Mononuclear cell (primary cell): ENCODE measurements at regions not wholly inside any gene's neighbourhood (a gene's known extent, or its start where the extent isn't known, plus 50 kb on each side); places are given as distances from the start of the nearest gene placed in this dataset.

Source experiments
- H3K27me3 ChIP-seq: 2 replicates; pipeline ENCODE4 v1.6.0; 2011; ENCODE audit warnings: low read length, control low read depth; ENCODE audit not compliant: insufficient read depth
- H3K4me1 ChIP-seq: 2 replicates; pipeline ENCODE4 v1.5.1; 2011; ENCODE audit warnings: mild to moderate bottlenecking, low read length, control low read depth; ENCODE audit not compliant: insufficient read depth
- H3K4me3 ChIP-seq: 2 replicates; pipeline ENCODE4 v1.5.1; 2011; ENCODE audit warnings: mild to moderate bottlenecking, low read length, moderate library complexity
- H3K9me3 ChIP-seq: 2 replicates; pipeline ENCODE4 v1.5.1; 2011; ENCODE audit warnings: low read depth, mild to moderate bottlenecking, control low read depth, low read length

DNA sequence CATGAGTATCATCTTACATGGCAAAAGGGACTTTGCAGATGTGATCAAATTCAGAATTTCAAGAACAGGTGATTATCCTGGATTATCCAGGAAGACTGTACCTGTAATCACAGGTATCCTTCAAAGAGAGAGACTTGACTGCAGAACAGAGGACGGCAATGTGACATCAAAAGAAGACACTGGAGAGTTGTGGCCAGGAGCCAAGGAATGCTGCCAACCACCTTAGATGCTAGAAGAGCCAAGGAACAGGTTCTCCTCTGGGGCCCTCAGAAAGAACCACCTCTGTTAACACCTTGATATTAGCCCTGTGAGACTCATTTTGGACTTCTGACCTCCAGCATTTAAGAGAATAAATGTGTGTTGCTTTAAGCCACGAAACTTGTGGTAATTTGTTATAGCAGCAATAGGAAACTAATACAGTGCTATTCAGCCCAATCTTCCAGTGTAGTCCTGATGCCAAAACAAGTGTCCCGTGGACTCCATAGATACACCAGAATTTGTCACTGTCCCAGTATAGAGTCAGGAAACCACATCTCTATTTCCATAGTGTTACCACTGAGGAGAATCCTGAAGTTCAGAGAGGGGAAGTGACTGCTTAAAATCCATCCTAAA lies 330.6 kb upstream of the TLE3 start:
- Histone ChIP-seq H3K27me3 (no peaks in the 10 kb centered on the region), H3K9me3 (no peaks in the 10 kb centered on the region), H3K4me1 (peaks cover 29% of the 10 kb centered on the region), H3K4me3 (no peak overlapping the region)

DNA sequence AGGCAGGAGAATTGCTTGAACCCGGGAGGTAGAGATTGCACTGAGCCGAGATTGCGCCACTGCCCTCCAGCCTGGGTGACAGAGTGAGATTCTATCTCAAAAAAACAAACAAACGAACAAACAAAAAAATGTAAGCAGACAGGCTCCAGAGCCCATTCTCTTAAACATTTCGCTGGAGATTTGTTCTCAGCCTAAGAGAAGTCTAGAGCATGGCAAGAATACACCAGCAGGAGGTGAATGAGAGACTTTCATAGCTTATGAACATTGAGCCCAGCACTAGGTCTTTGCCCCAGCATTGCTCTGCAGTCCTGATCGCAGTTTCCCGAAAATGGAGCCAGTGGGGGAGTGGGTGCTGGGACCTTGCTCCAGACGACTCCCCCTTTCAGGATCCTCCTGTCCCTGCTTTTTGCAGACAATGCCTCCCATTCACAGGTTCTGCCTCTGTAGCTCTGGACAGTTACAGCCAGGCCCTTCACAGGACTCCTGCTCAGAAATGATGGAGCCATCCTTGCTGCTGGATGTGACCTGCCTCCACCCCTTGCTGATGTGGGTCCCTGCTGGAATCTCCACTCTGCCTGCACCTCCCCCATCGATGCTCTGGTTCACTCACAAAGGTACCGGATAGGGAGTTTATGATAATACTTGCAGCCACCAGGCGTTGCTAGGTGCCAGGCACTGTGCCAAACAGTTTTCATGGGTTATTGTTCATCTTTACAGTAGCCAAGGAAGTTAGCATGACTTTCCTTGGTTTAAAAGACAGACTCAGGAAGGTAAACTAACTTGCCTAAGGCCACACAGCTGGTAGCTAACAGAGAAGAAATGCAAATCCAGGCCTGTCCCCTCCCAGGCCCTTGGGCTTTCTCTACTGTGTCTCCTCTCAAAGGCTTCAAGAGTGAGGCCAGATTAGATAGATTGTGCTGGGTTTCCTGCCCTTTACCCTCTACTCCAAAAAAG lies 329.7 kb upstream of the TLE3 start:
- Histone ChIP-seq H3K9me3 (no peaks in the 10 kb centered on the region), H3K4me3 (no peak overlapping the region), H3K27me3 (no peaks in the 10 kb centered on the region), H3K4me1 (peaks cover 24% of the 10 kb centered on the region)

DNA sequence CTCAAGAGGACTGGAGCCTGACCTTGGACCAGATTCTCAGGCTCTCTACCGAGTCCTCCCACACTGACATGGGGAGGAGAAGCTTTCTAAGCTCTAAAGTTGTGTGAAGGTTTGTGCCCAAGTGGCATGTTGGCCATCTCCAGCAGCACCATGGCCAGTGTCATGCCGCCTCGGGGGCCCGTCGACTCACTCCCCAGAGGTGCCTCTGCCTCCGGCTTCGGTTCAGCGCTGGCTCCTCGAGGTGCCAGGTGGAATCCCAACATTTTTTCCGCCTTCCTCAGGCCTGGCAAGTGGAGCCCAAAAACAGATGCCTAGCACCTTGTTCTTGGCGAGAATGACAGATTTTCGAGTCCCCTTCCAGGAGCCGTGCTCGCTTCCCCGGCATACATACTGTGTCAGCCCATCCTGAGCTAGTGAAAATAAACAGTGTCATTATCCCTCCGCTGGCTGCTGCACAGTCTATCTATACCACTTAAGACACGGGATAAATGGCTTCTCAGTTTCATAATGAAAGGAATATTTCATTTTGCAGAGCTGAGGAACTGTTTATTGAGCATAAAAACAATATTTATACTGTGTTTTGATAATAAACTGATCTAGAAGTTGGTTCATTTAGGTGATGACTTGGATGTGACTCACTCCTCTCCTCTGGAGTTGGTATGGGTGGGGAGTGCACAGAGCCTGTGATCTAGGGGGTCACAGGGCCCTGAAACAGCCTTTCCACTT lies 328.5 kb upstream of the TLE3 start:
- no peaks in the 10 kb centered on the region for H3K27me3 ChIP-seq
- peaks cover 15% of the 10 kb centered on the region for H3K4me1 ChIP-seq
- no peaks in the 10 kb centered on the region for H3K9me3 ChIP-seq
- no peak overlapping the region for H3K4me3 ChIP-seq

DNA sequence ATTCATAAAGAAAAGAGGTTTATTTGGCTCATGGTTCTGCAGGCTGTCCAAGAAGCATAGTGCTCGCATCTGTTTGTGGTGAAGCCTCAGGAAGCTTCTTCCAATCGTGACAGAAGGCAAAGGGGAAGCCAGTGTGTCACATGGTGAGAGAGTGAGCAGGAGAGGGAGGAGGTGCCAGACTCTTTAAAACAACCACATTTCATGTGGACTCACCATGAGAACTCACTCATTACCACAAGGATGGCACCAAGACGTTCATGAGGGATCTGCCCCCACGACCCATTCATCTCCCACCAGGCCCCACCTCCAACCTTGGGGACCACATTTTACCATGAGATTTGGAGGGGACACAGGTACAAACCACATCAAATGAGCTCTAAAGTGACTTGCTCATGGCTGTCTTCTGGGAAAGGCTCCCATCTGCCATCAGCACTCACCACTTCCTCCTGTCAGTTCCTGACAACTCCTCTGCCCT lies 327.3 kb upstream of the TLE3 start:
- Histone ChIP-seq H3K27me3 (no peaks in the 10 kb centered on the region), H3K9me3 (no peaks in the 10 kb centered on the region), H3K4me1 (peaks cover 15% of the 10 kb centered on the region), H3K4me3 (no peak overlapping the region)

DNA sequence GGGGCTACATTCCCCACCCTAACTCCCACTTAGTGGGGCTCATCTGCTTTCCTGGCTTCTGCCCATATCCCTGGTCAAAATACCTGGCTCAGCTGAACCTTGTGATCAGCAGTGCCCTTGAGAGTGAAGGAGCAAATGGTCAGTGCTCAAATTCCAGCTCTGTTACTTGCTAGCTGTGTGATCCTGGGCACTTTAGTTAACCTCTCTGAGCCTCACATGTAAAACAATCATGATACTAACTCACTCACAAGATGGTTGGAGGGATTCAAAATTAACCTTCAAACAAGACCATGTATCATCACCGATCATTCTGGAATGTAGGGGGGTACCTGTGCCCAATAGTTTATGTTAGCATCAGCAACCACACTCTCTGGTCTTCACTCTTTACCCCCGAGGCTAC lies 325.6 kb upstream of the TLE3 start:
- Histone ChIP-seq H3K4me3 (no peak overlapping the region), H3K4me1 (peaks cover 15% of the 10 kb centered on the region), H3K9me3 (no peaks in the 10 kb centered on the region), H3K27me3 (no peaks in the 10 kb centered on the region)

DNA sequence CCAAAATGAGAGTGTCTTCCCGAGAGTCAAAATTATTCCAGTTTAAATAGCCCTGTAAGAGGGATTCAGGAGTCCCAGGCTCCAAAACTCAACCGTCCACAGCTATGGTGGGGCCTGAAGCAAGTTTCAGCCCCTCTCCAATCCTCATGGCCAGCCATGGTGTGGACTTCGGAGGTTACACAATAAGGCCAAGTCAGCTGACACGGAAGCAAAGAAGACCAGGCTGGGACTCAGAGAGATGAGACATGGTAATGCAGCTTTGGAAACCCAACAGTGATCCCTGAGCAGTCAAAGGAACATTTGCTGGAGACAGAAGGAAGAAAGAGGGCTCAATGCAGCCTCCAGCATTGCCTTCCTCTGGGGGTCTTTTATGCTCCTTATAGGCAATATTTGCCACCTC lies 324.6 kb upstream of the TLE3 start:
- Histone ChIP-seq H3K4me3 (no peak overlapping the region), H3K27me3 (no peaks in the 10 kb centered on the region), H3K9me3 (no peaks in the 10 kb centered on the region), H3K4me1 (peaks cover 15% of the 10 kb centered on the region)

DNA sequence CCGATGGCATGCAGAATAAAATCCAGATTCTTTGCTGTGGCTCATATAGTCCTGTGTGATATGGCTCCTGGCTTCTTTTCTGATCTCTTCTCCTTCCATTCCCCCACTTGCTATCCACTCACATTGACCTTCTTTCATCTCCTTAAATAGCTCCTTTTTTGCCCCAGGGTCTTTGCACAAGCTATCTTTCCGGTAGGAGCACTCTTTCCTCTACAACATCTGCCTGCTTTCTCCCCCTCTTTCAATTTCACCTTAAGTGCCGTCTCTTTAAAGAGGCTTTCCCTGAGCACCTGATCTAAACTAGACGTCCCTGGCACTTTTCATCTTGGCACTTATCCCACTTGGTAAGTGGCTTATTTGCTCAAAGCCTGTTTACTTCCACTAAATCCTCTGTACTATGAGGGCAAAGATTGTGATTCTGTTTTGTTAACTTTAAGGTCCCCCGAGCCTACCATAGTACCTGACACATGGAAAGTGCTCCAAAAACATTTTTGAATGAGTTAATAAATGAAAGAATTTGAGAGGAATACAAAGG lies 323.3 kb upstream of the TLE3 start:
- H3K9me3 ChIP-seq: no peaks in the 10 kb centered on the region
- H3K4me1 ChIP-seq: peaks cover 15% of the 10 kb centered on the region
- H3K4me3 ChIP-seq: no peak overlapping the region
- H3K27me3 ChIP-seq: no peaks in the 10 kb centered on the region

DNA sequence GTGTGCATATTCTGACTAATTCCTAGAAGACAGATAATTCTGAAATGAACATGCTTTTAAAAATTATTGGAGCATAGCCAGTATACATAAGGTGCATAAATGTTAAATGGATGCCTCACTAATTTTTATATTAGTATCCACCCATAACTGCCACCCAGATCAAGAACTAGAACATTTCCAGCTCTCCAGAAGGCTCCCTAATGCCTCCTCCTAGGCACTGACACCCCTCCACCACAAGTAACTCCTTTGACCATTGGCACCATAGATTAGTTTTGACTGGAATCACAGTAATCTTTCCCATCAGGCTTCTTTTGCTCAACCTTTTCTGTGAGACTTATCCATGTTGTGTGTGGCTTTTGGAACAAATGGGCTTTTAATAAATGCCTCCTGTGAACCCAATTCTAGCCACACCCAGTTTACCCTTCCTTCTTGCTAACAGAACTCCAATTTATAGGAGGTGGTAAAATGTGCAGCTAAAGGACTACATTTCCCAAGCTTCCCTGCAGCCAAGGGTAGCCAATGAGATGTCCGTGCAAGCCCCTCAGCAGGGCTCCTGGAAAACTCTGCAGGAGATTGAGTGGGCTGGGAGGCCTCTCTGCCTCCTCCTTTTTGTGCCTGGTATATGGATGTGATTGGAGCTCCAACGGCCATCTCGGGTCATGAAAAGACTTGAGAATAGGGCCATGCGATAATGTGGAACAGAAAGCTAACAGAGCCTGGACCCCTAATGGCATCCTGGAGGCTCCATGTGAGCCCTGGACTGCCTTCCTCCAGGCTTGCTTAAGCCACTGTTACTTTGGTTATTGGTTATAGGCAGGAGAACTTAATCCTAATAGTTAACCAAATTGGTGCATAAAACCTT lies 322.6 kb upstream of the TLE3 start:
- Histone ChIP-seq H3K4me1 (peaks cover 10% of the 10 kb centered on the region), H3K9me3 (no peaks in the 10 kb centered on the region), H3K27me3 (no peaks in the 10 kb centered on the region), H3K4me3 (no peak overlapping the region)

DNA sequence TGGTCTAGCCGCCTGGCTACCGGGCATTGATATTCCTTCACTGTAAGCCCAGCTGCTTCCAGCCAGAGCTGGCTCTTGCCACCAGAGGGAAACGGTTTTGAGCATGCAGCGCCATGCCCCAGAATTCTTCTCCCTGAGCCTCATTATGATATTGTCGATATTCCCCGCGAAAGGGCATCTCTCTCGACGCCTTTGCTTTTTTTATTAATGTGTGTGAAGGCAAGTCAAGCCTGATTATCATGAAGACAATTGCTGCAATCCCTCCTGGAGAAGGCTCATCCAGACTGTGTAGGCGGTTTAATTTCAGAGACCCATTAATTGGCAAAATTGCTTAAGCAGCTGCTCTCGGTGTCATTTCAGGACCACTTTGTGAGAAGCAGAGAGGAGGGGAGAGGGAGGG lies 321.2 kb upstream of the TLE3 start:
- H3K4me1 ChIP-seq: no peaks in the 10 kb centered on the region
- H3K9me3 ChIP-seq: no peaks in the 10 kb centered on the region
- H3K4me3 ChIP-seq: no peak overlapping the region
- H3K27me3 ChIP-seq: no peaks in the 10 kb centered on the region

DNA sequence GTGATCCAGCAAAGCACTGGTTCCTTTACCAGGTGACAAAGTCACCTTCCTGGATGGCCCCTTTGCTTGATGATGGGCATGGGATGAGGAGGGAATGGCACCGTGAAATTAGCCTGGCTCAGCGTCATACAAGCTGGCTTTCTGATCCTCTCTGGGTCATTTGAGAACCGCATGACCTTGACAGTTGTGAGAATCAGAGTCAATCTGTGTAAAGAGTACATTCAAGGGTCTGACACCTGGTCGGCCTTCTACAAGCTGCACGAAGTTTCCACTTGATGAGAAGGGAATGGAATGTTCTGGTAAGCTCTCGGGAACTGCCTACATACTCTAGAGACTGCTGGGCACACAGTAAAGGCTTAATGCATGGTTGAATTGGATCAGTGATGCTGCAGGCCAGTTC lies 319.8 kb upstream of the TLE3 start:
- H3K27me3 ChIP-seq: no peaks in the 10 kb centered on the region
- H3K4me1 ChIP-seq: no peaks in the 10 kb centered on the region
- no peak overlapping the region for H3K4me3 ChIP-seq
- no peaks in the 10 kb centered on the region for H3K9me3 ChIP-seq

DNA sequence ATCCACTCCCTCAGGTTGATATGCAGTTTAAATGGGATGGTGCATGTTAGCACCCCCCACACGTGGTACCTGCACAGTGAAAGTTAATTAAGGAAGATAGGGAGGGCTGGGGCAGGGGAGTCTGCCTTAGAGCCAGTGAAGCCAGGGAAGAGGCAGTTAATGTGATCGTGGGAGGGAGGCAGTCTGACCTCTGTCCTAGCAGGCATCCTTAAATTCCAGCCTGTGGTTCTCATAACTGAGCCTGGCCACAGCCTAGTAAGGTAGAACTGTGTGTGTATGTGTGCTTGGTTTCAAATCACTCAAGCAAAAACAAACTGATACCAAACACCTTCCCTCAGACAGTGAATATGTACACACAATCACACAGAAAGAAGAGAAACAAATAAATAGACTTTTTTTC lies 319.1 kb upstream of the TLE3 start:
- Histone ChIP-seq H3K9me3 (no peaks in the 10 kb centered on the region), H3K4me1 (no peaks in the 10 kb centered on the region), H3K27me3 (no peaks in the 10 kb centered on the region), H3K4me3 (no peak overlapping the region)

DNA sequence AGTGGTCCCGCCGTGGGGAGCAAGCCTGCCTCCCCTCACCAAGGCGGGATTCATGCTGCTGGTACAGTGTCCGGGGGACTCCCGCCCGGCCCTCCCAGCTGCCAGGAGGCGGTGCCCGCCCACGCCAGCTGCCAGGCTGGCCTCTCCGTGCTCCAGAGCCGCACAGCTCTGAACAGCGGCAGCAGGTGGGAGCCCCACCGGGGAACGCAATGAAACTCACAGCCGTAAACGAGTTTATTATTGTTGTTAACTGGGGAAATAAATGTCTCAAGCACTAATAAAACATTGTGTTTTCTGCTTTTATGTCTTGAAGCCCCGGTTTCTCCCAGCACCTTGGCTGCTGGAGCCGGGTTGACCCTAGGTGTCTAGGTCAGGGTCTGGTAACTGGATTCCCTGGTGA lies 317.7 kb upstream of the TLE3 start:
- H3K4me1 ChIP-seq: no peaks in the 10 kb centered on the region
- no peak overlapping the region for H3K4me3 ChIP-seq
- H3K9me3 ChIP-seq: no peaks in the 10 kb centered on the region
- H3K27me3 ChIP-seq: no peaks in the 10 kb centered on the region

DNA sequence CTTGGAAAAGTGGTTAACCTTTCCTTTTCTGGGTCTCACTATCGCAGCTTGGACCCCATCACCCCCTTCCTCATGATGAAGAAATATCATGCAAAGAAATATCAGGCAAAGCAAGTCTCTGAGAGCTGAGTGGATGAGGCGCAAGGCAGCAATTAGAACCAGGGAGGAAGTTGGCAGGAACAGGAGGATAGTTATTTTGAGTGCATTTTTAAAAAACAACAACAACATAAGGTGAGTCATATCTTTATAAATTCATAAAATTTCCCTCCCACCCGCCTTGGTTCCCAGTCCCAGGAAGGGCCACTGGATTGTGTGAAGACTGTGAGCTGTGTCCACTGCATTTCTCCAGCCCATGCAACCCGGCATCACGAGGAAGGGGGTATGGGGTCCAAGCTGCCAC lies 316.9 kb upstream of the TLE3 start:
- no peaks in the 10 kb centered on the region for H3K27me3 ChIP-seq
- no peaks in the 10 kb centered on the region for H3K4me1 ChIP-seq
- no peak overlapping the region for H3K4me3 ChIP-seq
- no peaks in the 10 kb centered on the region for H3K9me3 ChIP-seq

DNA sequence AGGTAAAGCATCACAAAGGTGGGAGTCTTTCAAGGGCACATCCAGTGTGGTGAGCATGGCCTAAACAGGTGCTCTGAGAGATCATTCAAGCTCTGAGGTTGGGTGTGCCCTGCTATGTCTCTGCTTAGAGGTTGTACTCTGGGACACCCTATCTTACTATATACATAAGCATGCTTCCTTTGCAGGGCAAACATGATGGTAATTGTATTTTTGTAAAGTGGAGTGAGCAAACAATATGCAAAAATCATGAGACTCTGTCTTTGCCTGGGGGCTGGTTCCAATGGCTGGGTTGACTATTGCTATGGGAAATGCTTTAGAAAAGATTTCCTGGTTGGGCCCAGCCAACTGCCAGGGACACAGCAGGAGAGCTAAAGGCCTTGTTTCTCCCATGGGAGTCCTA lies 315.1 kb upstream of the TLE3 start:
- Histone ChIP-seq H3K4me3 (no peak overlapping the region), H3K9me3 (no peaks in the 10 kb centered on the region), H3K4me1 (no peaks in the 10 kb centered on the region), H3K27me3 (no peaks in the 10 kb centered on the region)
